T-helper 9 cell (primary cell): ENCODE measurements at regions not wholly inside any gene's neighbourhood (a gene's known extent, or its start where the extent isn't known, plus 50 kb on each side); places are given as distances from the start of the nearest gene placed in this dataset.
"Not testable (repeated sequence)": the region's sequence is repeated elsewhere in the genome, so short reads cannot be mapped to it uniquely, and the experiment has no call there.

Experiments
- DNase-seq: peaks from one replicate; pipeline ENCODE4 v3.0.0-alpha.2; 2020

DNA sequence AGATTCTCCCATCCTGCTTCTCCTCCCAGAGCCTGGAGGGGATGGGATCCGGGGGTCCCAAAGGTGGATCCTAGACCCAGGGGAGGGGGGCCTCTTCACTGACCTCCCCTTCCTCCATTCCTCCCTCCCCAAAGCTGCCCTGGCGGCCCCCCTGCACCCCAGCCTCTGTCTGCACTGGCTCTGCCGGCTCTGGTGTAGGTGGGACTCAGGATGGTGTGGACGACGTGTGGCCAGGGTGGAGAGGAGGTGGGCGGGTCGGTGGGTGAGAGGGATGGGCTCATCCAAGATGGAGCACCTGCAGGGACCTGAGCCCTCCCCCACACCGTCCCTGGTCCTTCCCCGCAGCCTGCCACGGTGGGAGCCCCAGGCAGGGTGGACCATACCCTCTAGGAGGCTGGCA is 355.6 kb downstream of the TMEM121 start:
- not testable (repeated sequence) for DNase-seq

DNA sequence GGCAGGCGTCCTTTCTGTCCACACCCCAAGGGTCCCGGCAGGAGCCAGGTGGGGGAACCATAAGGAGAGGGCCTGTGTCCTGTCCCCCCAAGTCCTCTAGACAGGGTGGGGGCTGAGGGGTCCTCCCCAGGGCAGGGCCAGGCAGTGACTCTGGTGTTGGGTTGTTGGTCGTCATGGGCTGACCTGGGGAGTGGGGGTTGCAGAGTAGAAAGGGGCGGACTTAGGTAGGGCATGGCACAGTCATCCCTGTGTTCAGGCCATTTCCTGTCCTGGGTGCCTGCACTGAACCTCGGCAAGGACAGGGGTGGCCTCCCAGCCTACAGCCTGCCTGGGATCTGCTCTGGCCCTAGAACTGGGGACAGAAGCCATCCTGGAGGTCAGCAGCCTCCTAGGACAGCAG is 356.2 kb downstream of the TMEM121 start:
- no peak for DNase-seq

DNA sequence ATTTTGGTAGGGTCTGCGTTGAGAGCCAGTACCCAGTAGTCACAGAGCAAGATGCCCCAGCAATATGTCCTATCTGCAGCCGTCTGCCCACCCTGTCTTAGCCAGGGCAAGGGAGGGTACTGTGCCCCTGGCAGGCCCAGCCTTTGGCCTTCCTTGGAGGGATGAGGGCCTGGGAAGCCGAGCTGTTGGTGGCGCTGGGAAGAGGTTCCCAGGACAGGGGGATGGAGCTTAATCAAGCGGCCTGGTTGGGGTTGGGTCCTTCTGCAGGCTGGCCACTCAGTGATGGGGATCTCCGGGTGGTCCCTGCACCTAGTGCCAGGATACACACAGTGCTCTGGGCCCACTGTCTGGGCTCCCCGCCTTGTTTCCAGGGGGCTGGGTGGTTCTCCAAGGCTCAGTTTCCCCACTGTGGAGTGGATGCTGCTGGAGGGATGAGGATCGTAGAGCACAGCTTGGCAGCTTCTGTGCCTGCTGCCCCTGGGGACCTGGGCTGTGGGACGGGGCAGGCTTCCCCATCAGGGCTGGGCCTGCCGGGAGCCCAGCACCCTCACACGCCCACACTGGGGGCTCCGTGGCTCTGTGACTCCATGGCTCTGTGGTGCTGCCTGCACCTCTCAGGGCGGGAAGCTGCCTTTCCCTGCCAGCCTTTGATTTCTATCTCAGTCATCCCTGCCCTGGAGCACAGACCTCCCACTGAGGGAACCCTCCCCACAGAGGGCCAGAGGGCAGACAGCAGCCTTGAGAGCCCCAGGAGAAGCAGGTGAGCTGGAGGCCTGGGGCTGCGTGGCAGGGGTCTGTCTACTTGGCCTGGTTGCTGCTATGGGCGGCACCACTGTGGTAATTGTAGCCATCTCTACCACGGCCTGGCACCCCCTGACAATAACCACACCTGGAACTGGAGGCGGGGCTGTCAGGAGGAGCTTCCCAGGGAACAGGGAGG is 357.0 kb downstream of the TMEM121 start:
- DNase-seq = no peak

DNA sequence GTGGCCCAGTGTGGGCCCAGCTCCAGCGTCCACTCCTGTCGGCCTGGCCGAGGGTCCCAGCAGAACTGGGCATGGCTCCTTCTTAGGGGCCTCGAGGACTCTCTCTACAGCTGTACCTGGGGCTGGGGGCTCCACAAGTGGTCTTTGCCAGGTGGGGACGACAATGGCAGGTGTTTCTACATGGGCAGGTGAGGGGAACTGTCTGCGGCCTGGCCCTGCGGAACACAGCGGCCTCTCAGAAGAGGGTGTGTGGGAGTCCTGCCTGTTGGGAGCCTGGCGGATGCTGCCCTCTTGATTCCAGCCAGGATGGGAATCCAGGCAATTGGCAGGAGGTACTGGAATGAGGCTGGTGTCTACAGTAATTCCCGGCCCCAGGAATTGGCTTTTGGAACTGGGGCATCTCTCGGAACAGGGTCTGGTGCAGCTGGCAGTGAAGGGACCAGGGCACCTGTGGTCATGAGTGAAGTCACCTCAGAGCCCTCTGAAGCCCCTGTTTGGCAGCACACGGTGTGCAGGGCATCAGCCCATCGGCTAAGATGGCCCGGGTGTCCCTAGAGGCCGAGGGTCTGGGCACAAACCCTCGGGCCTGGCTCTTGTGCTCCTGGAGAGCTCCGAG is 357.9 kb downstream of the TMEM121 start:
- not testable (repeated sequence) for DNase-seq

DNA sequence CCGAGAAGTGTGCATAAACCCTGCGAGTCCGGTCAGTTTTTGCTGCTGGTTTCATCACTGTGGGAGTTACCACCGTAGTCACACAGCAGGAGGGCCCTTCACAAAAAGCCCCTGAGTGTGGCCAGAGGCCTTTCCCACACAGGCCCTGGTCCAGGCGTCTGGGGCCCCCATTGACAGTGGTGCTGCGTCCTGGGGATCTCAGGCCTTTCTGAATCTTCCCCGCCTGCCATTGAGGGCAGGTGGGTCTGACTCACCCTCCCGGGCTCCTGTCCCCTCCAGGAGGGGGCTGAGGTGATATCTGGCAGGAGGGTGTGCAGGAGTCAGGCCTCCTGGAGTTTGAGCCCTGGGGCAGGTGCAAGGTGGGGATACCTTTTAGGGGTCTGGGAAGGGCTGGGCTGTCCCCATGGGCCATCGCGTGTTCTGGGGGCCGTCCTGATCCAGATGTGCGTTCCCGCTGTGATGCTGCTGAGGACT is 358.5 kb downstream of the TMEM121 start:
- no peak for DNase-seq

DNA sequence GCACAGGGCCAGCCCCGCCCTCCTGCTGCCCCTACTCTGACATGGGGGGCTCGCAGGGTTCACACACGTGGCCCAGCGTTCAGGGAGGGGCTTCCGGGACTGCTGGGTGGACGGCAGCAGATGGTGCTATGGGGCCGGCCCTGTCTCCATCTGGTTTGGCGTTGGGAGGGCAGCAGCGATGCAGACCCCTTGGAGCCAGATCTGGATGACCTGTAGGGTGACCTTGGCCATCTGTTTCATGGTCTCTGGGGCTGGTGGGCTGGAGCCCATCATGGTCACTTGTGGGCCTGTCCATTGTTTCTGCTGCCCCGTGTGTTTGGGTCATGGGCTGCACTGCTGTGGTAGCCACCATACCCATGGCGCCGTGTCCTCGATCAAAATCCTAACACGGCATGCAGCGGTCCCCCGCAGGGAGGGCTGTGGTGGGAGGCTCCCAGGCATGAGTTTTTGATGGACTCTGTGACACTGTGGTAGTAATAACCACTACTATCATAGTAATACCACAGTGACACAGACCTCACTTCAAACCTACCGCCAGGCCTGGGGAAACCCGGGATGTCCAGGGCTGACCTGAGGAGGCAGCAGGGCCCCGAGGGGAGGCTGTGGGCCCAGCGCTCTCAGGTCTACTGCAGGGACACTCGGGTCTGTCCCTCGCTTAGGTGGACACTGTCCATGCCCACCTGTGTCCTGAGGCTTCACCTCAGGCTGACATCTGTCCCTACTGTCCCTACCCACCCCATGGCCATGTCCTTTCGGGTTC is 359.4 kb downstream of the TMEM121 start:
- no peak for DNase-seq

DNA sequence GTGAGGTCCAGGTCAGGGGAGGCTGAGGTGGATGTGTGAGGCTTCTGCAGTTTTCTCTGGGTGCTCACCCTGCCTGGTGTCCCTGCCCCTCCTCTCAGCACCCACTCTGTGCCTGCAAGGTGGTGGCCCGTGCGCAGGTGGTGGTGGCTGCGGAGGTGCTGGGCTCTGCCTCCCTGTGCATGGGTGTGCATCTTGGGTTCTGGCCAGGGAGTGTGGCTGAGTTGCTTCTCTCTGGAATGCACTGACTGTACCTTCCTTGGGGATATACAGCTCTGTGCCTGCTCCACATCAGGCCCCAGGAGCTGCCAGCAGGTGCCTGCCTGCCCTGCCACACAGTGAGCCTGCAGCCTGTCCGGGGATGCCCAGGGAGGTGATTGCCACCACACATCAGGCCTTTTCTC is 360.4 kb downstream of the TMEM121 start:
- DNase-seq = not testable (repeated sequence)

DNA sequence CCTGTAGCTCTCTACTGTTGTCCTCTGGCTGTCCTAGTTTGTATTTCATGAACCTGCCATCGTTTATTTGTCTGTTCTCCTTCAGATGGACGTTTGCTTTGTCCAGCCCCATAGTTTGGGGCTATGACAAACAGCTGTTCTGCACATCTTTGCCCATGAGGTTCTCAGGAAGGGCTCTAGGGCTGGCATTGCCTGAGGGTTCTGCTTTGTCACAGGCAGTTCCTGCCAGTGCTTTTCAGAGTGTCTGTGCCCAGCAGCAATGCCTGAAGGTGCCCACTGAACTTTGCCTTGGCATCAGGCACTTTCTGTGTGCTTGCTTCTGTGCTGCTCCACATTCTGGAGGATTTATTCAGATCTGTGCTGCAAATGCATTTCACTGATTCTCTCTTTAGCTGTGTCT is 361.3 kb downstream of the TMEM121 start:
- DNase-seq = no peak

DNA sequence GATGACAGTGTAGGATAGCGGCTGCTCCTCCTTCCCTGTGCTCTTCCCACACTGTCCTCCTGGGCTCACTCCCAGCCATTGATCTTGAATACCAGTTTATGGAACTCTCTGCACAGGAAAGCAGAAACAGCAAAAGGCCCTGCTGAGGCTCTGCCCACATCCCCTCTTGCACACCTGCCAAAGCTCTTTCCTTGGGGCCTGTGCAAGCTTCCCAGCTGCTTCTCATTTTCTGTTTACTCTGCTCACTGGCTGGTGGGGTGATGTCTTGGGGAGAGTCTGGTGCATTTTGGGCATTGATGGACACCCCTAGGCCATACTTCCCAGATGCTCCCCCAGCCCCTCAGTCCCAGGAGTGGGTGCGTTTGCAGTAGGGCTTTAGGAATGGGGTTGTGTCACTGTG is 361.8 kb downstream of the TMEM121 start:
- DNase-seq = no peak

DNA sequence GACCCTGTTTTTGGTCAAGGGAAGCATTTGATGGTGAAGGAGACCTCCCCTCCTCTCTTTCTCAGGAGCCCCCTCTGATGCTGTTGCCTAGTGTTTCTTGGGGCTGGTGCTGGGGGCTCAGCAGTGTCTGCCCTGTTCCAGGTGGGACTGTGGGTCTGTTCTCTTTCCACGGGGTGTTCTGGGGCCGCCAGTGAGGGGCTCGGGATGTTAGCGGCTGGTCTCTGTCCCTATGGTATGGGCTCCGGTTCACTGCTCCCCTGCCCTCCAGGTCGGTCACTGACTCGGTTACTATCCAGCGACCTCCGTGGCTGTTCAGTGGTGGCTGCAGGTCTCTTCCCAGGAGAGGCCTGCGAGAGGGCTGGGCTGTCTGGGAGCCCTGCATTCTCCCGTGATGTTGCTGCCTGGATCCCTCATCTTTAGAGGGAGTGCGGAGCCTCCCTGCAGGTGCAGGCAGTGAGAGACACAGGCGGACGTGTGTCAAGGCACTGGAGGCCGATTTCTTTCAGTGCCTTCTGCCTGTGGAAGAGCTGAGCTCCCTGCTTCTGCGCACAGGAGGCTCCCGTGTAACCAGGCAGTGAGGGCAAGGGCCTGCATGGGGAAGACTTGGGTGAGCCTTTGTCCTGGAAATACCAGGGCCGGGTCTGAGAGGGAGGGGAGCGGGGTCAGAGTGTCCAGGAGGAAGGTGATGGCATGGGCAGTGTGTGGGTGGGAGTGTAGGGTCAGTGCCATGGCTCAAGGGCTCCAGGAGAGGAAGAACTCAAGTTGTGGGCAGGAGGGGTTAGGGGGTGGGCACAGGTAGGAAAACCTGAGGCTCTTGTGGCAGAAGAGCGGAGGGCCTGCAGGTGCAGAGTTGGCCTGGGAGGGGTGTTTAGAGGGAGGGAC is 362.6 kb downstream of the TMEM121 start:
- DNase-seq = no peak

DNA sequence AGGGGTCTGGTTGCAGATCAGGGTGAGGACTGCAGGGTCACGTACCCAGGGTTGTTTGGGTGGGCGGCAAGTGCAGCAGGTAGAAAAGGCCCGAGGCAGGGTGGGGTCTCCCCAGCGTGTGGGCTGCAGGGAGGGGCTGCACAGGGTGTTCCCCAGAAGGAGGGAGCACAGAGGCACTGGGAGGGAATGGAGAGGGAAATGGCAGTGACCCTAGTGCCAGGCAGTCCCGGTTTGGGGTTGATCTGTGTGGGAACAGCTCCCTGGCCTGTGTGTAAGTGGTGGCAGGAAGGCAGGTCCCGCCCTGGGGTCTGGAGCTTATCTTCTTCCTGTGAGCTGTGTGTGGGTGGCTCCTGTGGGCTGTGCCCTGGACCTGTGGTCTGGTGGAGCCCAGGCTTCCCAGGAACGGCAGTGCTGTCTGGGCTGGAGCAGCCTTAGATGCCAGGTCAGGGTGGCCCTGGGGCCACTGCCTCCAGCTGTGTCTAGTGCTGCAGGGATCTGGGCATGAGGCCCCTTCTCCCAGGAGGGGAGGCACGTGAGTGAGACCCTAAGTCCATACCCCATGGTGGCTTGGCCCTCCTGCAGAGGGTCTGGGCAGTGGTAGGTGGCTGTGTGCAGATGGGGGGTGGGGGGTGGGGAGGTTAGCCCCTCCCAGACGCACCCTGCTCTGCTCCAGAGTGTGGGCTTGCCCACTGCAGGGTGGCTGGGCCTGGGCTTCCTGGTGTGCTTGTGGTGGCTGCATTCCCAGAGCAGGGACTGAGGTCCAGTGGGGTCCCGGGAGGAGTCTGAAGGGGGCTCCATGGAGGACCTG is 363.5 kb downstream of the TMEM121 start:
- DNase-seq = no peak

DNA sequence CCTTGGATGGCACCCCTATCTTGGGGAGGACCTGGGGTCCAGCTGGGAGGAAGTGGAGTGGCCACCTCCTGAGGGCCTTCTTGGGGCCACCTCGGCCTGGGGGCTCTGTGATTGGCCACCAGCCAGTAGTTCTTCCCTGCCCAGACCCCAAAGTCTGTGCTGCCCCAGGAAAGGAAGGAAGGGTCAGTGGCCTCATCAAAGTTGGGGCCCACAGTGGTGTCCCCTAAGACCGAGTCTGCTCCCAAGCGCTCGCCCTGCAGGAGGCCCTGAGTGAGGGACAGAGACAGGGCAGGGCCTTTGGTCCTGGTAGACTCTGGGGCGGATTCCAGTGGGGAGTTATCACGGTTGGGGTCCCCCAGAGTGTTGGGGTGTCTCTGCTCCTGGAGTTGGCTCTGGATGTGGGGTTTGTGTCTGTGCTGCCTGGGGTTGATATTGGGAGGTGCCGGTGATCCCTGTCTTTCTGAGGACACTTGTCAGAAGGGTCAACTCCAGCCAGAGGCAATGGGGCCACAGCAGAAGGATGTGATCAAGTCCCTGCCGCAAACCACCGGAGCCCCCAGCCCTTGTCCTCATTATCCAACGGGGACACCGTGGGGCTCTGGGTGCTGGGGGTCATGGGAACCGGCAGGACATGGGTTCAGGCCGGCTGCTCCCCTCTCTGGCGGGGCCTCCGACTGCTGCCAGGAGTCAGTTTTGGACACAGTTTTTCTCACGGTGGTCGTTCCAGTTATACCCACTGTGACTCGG is 364.3 kb downstream of the TMEM121 start:
- no peak for DNase-seq

DNA sequence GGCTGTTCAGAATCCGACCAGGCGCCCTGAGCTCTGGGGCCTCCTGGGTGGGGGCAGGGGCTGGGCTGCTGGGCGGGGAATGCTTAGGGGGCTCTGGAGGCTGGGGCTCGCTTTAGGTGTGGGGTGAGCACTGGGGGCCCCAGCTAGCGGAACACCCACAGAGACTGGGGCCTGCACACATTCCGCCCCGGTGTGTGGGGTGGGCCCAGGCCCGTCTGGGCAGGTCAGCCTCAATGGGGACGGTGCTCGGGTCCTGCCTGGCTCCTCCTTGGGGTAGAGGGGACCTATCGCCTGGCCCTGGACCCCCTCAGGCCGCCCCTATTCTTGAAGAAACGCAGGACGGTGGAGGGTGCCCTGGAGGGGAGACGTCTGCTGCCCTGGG is 364.8 kb downstream of the TMEM121 start:
- DNase-seq = no peak

DNA sequence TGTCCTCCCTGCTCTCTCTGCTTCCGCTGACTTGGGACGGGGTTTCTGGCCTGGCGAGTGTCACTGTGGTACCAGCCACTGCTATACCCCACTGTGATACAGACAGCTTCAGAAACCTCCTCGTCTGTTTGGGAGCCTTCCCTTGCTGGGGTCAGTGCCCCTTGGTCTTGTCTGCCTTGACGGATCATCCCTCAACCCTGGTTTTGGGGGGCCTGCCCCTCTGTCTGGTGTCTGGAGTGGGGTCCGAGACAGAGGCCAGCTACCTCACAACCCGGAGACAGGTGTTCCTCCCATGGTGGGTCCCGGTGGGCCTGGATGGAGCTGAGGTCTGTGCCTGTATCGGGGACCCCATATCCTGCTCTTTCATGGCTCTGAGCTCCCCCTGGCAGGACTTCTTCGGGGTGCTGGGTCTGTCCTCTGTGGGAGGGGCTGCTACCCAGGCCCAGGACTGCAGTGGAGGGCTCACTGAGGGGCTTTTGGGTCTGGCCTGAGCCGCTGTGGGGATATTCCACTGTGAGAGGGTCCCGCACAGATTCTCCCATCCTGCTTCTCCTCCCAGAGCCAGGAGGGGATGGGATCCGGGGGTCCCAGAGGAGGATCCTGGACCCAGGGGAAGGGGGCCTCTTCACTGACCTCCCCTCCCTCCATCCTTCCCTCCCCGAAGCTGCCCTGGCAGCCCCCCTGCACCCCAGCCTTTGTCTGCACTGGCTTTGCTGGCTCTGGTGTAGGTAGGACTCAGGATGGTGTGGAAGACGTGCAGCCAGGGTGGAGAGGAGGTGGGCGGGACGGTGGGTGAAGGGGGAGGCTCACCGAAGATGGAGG is 365.5 kb downstream of the TMEM121 start:
- DNase-seq = no peak

DNA sequence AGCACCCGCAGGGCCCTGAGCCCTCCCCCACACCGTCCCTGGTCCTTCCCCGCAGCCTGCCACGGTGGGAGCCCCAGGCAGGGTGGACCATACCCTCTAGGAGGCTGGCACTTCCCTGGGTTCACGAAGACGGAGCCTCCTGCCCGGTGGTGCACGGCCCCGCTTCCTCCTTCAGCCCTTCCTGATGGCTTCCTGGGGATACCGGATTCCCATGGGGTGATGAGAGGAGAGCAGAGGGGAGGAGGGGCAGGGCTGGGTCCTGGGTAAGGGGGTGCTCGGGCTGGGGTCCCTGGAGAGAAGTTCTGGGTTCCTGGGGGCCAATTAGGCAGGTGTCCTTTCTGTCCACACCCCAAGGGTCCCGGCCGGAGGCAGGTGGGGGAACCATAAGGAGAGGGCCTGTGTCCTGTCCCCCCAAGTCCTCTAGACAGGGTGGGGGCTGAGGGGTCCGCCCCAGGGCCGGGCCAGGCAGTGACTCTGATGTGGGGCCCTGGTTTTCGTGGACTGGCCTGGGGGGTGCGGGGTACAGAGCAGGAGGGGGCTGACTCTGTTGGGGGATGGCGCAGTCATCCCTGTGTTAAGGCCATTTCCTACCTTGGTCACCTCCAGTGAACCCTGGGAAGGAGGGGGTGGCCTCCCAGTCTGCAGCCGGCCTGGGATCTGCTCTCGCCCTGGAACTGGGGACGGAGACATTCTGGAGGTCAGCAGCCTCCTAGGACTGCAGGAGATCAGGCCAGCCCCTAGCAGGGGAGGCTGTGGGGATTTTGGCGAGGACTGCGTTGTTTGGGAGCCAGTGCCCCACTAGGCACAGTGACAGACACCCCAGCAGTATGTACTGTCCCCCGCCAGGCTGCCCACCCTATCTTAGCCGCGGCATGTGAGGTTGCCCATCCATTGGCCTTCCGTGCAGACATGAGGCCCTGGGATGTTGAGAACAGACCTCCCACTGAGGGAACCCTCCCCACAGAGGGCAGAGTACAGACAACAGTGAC is 366.4 kb downstream of the TMEM121 start:
- DNase-seq = not testable (repeated sequence)

DNA sequence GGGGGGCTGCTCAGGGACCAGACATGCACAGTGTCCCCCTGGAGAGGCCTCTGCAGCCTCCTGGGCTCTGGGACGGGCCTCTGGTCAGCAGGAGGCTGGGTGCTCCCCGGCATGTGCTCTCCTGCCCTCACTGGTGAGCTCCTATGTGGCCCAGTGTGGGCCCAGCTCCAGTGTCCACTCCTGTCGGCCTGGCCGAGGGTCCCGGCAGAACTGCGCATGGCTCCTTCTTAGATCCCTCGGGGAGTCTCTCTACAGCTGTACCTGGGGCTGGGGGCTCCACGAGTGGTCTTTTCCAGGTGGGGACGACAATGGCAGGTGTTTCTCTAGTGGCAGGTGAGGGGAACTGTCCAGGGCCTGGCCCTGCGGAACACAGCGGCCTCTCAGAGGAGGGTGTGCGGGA is 367.3 kb downstream of the TMEM121 start:
- not testable (repeated sequence) for DNase-seq

DNA sequence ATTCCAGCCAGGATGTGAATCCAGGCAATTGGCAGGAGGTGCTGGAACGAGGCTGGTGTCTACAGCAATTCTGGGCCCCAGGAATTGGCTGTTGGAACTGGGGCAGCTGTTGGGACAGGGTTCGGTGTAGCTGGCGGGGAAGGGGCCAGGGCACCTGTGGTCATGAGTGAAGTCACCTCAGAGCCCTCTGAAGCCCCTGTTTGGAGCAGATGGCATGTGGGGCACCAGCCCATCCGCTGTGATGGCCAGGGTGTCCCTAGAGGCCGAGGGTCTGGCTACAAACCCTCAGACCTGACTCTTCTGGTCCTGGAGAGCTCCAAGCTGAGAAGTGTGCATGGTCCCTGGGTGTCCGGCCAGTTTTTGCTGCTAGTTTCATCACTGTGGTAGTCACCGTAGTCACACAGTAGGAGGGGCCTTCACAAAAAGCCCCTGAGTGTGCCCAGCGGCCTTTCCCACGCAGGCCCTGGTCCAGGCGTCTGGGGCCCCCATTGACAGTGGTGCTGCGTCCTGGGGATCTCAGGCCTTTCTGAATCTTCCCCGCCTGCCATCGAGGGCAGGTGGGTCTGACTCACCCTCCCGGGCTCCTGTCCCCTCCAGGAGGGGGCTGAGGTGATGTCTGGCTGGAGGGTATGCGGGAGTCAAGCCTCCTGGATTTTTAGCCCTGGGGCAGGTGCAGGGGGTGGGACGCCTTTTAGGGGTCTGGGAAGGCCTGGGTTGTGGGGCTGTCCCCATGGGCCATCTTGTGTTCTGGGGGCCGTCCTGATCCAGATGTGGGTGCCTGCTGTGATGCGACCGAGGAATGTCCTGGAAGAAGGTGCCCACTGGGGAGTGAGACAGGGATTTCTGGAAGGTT is 368.0 kb downstream of the TMEM121 start:
- DNase-seq = no peak
